GM12878 (cell line): ENCODE measurements at regions not wholly inside any gene's neighbourhood (a gene's known extent, or its start where the extent isn't known, plus 50 kb on each side); places are given as distances from the start of the nearest gene placed in this dataset.

ENCODE experiments used
- MYC ChIP-seq: IDR thresholded peaks from 2 replicates; pipeline ENCODE4 v1.6.1; 2011; ENCODE audit warnings: mild to moderate bottlenecking, low read length, moderate library complexity, inconsistent platforms; ENCODE audit not compliant: insufficient read depth, insufficient replicate concordance, insufficient read length, severe bottlenecking
- TF ChIP-seq, protein P1 (sequence below): IDR thresholded peaks from 2 replicates; pipeline ENCODE4 v1.6.1; 2012; ENCODE audit warnings: low read depth, low read length, improper control_type of control experiment
- TF ChIP-seq, protein P2 (sequence below), 3 experiments: IDR thresholded peaks in 2 of 3; conservative IDR thresholded peaks in 1 of 3; 2 replicates each; pipeline ENCODE4 v1.5.1; 2011; ENCODE audit warnings: low read depth in 3 of 3, low read length in 3 of 3, mild to moderate bottlenecking in 3 of 3, control low read depth in 2 of 3, moderate library complexity in 2 of 3, inconsistent platforms in 1 of 3, mixed read lengths in 1 of 3; ENCODE audit not compliant: control insufficient read depth in 2 of 3, insufficient read depth in 1 of 3; ENCODE audit errors: extremely low read depth in 1 of 3

DNA sequence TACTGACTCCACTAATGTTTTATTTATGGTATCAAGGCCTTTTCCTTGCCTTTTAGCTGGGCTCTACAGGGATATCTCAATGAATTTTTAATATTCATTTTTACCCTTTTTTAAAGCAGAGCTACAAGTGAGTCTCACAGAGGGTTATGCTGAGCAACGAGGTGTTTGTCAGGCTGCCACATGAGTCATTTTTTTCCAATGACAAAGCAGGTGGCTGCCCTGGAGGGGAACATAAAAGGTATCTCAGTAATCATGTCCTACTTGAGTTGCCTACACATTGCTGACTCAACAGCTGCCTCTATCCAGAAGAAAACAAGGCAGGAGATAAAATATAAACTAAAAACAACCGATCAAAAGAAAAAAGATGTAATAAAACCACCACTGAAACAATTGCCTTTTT lies 1004.9 kb upstream of the POT1 start:
- TF ChIP-seq MYC = no peak
- TF ChIP-seq, protein P1, sequence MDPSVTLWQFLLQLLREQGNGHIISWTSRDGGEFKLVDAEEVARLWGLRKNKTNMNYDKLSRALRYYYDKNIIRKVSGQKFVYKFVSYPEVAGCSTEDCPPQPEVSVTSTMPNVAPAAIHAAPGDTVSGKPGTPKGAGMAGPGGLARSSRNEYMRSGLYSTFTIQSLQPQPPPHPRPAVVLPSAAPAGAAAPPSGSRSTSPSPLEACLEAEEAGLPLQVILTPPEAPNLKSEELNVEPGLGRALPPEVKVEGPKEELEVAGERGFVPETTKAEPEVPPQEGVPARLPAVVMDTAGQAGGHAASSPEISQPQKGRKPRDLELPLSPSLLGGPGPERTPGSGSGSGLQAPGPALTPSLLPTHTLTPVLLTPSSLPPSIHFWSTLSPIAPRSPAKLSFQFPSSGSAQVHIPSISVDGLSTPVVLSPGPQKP = no peak
- TF ChIP-seq, protein P2, sequence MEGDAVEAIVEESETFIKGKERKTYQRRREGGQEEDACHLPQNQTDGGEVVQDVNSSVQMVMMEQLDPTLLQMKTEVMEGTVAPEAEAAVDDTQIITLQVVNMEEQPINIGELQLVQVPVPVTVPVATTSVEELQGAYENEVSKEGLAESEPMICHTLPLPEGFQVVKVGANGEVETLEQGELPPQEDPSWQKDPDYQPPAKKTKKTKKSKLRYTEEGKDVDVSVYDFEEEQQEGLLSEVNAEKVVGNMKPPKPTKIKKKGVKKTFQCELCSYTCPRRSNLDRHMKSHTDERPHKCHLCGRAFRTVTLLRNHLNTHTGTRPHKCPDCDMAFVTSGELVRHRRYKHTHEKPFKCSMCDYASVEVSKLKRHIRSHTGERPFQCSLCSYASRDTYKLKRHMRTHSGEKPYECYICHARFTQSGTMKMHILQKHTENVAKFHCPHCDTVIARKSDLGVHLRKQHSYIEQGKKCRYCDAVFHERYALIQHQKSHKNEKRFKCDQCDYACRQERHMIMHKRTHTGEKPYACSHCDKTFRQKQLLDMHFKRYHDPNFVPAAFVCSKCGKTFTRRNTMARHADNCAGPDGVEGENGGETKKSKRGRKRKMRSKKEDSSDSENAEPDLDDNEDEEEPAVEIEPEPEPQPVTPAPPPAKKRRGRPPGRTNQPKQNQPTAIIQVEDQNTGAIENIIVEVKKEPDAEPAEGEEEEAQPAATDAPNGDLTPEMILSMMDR (IDR thresholded peaks at IDR 0.05 in 2 of 3, conservative IDR thresholded peaks at IDR 0.05 in 1 of 3; ENCODE audit: control insufficient read depth in 2 of 3, extremely low read depth in 1 of 3, insufficient read depth in 1 of 3, low read depth in 3 of 3, low read length in 3 of 3) = no peak
